Trophoblast cell (in vitro differentiated cells and primary cell): ENCODE measurements at regions not wholly inside any gene's neighbourhood (a gene's known extent, or its start where the extent isn't known, plus 50 kb on each side); places are given as distances from the start of the nearest gene placed in this dataset.
"Not testable (repeated sequence)": the region's sequence is repeated elsewhere in the genome, so short reads cannot be mapped to it uniquely, and the experiment has no call there.

Source experiments
- DNase-seq, 2 donors: peaks; one replicate each; pipeline ENCODE4 v3.0.0-alpha.2; 2016
- H2AFZ ChIP-seq: 2 replicates; pipeline ENCODE4 v1.6.1; 2013; ENCODE audit warnings: low read length, moderate library complexity, mild to moderate bottlenecking; ENCODE audit not compliant: insufficient read depth, poor library complexity
- H2AK5ac ChIP-seq: 2 replicates; pipeline ENCODE4 v1.6.1; 2013; ENCODE audit warnings: mild to moderate bottlenecking, low read length
- H2BK120ac ChIP-seq: 2 replicates; pipeline ENCODE4 v1.6.1; 2013; ENCODE audit warnings: low read length, mild to moderate bottlenecking, moderate library complexity; ENCODE audit not compliant: insufficient read depth, poor library complexity
- H2BK12ac ChIP-seq: 2 replicates; pipeline ENCODE4 v1.6.1; 2013; ENCODE audit warnings: mild to moderate bottlenecking, low read length, moderate library complexity
- H2BK5ac ChIP-seq: 2 replicates; pipeline ENCODE4 v1.6.1; 2013; ENCODE audit warnings: low read length, low read depth, moderate library complexity, mild to moderate bottlenecking; ENCODE audit not compliant: poor library complexity
- H3K14ac ChIP-seq: 2 replicates; pipeline ENCODE4 v1.6.1; 2013; ENCODE audit warnings: mild to moderate bottlenecking, low read length
- H3K18ac ChIP-seq: 2 replicates; pipeline ENCODE4 v1.6.1; 2013; ENCODE audit warnings: mild to moderate bottlenecking, low read length
- H3K23ac ChIP-seq: 2 replicates; pipeline ENCODE4 v1.6.1; 2013; ENCODE audit warnings: low read length
- H3K27ac ChIP-seq: 2 replicates; pipeline ENCODE4 v1.5.1; 2013; ENCODE audit warnings: low read depth, mild to moderate bottlenecking, inconsistent platforms, low read length, moderate library complexity
- H3K27me3 ChIP-seq: 2 replicates; pipeline ENCODE4 v1.6.1; 2013; ENCODE audit warnings: inconsistent platforms, mild to moderate bottlenecking, low read length, moderate library complexity; ENCODE audit not compliant: insufficient read depth
- H3K36me3 ChIP-seq, 2 experiments: 1 replicate in 1 of 2; 2 replicates in 1 of 2; pipeline ENCODE4 v1.6.1; 2013; ENCODE audit warnings: low read length in 2 of 2, mild to moderate bottlenecking in 2 of 2, moderate library complexity in 1 of 2; ENCODE audit not compliant: insufficient read depth in 2 of 2, control insufficient read depth in 1 of 2
- H3K4ac ChIP-seq: 2 replicates; pipeline ENCODE4 v1.6.1; 2013; ENCODE audit warnings: low read depth, mild to moderate bottlenecking, low read length, moderate library complexity
- H3K4me1 ChIP-seq, 2 experiments: 1 replicate in 1 of 2; 2 replicates in 1 of 2; pipeline ENCODE4 v1.6.1; 2013; ENCODE audit warnings: low read length in 2 of 2, mild to moderate bottlenecking in 2 of 2, moderate library complexity in 1 of 2; ENCODE audit not compliant: insufficient read depth in 2 of 2, control insufficient read depth in 1 of 2
- H3K4me2 ChIP-seq: 2 replicates; pipeline ENCODE4 v1.6.1; 2013; ENCODE audit warnings: inconsistent platforms, mild to moderate bottlenecking, low read length, moderate library complexity
- H3K4me3 ChIP-seq: 2 replicates; pipeline ENCODE4 v1.5.1; 2013; ENCODE audit warnings: mild to moderate bottlenecking, low read depth, low read length, inconsistent platforms
- H3K79me1 ChIP-seq: one replicate; pipeline ENCODE4 v1.6.1; 2013; ENCODE audit warnings: low read length
- H3K79me2 ChIP-seq: 2 replicates; pipeline ENCODE4 v1.6.1; 2013; ENCODE audit warnings: low read length, mild to moderate bottlenecking; ENCODE audit not compliant: control insufficient read depth, insufficient read depth, poor library complexity
- H3K9ac ChIP-seq: 2 replicates; pipeline ENCODE4 v1.6.1; 2013; ENCODE audit warnings: mild to moderate bottlenecking, low read length
- H3K9me3 ChIP-seq: 2 replicates; pipeline ENCODE4 v1.6.1; 2013; ENCODE audit warnings: low read depth, mild to moderate bottlenecking, control low read depth, inconsistent platforms, low read length; ENCODE audit not compliant: insufficient read depth
- H4K12ac ChIP-seq: 2 replicates; pipeline ENCODE4 v1.6.1; 2013; ENCODE audit warnings: low read depth, mild to moderate bottlenecking, low read length, moderate library complexity
- H4K8ac ChIP-seq: 2 replicates; pipeline ENCODE4 v1.6.1; 2013; ENCODE audit warnings: low read depth, mild to moderate bottlenecking, low read length, moderate library complexity
- H4K91ac ChIP-seq: one replicate; pipeline ENCODE4 v1.6.1; 2013; ENCODE audit warnings: low read depth, mild to moderate bottlenecking, low read length, moderate library complexity
- WGBS: extraction: QIAGEN DNeasy Blood & Tissue Kit; methylation state at CpG from one replicate; pipeline ENCODE4 v1.1.7; 2013; ENCODE audit warnings: missing lambda C conversion rate; ENCODE audit not compliant: insufficient read length, insufficient coverage; ENCODE audit errors: extremely low coverage; 5-methylcytosine and 5-hydroxymethylcytosine counted together

DNA sequence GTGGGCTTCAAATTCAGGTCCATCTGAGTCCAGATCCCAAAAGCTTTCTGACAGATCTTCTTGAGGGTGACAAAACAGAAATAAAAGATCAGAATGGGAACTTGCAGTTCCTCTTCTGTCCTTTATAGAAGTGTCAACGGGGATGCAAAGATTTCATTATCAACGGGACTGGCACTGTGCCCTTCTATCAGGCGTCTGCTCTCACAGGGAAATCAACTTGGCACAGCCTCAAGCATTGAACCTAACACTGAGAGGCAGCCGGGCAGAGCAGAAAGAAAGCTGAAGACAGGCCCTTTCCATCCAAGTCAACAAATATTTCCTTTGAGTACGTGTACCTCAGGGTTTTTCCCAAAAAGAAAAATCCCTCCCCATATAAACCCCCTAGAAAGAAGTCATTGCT is 136.4 kb upstream of the RRN3 start:
- not testable (repeated sequence) for H3K4me2 ChIP-seq, H2AK5ac ChIP-seq, H4K8ac ChIP-seq, H2AFZ ChIP-seq, H2BK12ac ChIP-seq, H4K12ac ChIP-seq, H3K9ac ChIP-seq, H4K91ac ChIP-seq, H2BK5ac ChIP-seq, H3K18ac ChIP-seq, H3K14ac ChIP-seq, H3K4me1 ChIP-seq, H3K27ac ChIP-seq, H3K79me2 ChIP-seq, H3K27me3 ChIP-seq, H3K79me1 ChIP-seq, H3K4ac ChIP-seq, H3K4me3 ChIP-seq, H3K9me3 ChIP-seq, H3K36me3 ChIP-seq, H2BK120ac ChIP-seq, DNase-seq, H3K23ac ChIP-seq
- WGBS = no CpG with 5 or more reads among the region's 5 CpGs

- H2AK5ac ChIP-seq, H3K27me3 ChIP-seq, H3K36me3 ChIP-seq, H2BK5ac ChIP-seq, H2BK120ac ChIP-seq, H4K91ac ChIP-seq, H4K12ac ChIP-seq, H2BK12ac ChIP-seq, H3K79me1 ChIP-seq, DNase-seq, H3K9ac ChIP-seq, H3K14ac ChIP-seq, H3K9me3 ChIP-seq, H3K18ac ChIP-seq, H2AFZ ChIP-seq, H3K23ac ChIP-seq, H3K4ac ChIP-seq, H3K4me1 ChIP-seq, H4K8ac ChIP-seq, H3K79me2 ChIP-seq, H3K27ac ChIP-seq, H3K4me2 ChIP-seq, H3K4me3 ChIP-seq: not testable (repeated sequence)
- no CpG with 5 or more reads among the region's 2 CpGs for WGBS
Measured at GRCh38 chr16:15229661-15230060, 135.6 kb upstream of the RRN3 start.

DNA sequence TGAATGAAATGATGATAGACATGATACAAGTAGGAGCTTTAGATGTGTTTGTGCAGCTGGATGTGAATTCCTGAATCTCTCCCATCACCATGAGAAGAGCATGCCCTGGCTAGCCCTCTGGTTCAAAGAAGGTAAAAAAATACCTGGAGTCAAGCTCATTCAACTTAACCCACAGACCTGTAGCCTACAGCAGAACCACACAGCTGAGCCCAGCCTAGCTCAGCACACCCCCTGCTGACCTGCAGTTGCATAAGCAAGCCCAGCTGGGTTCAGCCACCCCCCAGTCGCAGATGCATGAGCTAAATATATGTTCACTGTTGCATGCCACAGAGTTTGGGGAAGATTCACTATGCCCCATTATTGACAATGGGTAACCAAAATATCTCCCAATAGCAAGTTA is 130.6 kb upstream of the RRN3 start:
- H3K14ac ChIP-seq, H2AFZ ChIP-seq, H3K23ac ChIP-seq, H3K18ac ChIP-seq, H3K4me1 ChIP-seq, H2BK5ac ChIP-seq, H4K12ac ChIP-seq, DNase-seq, H3K79me2 ChIP-seq, H3K4me2 ChIP-seq, H3K36me3 ChIP-seq, H3K9ac ChIP-seq, H3K9me3 ChIP-seq, H3K79me1 ChIP-seq, H2AK5ac ChIP-seq, H4K91ac ChIP-seq, H3K27me3 ChIP-seq, H2BK12ac ChIP-seq, H2BK120ac ChIP-seq, H3K4ac ChIP-seq, H4K8ac ChIP-seq, H3K4me3 ChIP-seq, H3K27ac ChIP-seq: not testable (repeated sequence)
- no CpG with 5 or more reads among the region's 1 CpG for WGBS

DNA sequence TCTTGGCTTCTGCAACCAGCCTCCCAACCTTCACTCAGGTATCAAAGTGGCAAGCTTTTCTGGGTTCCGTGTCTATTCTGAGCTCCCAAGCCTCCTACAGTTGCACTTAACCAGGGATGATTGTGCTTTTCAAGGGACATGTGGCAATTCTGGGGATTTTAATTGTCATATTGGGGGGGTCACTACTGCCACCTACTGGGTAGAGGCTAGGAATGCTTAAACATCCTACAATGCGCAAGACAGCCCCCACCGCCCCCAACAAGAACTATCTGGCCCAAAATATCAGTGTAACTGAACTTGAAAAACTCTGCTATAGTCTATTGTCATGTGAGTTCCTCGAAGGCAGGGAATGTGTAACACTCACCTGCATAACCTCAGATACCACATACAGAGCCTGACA is 129.3 kb upstream of the RRN3 start:
- H3K23ac ChIP-seq, H3K4me2 ChIP-seq, H2BK5ac ChIP-seq, H3K36me3 ChIP-seq, H3K79me2 ChIP-seq, H3K9me3 ChIP-seq, H4K91ac ChIP-seq, H3K4me1 ChIP-seq, H4K12ac ChIP-seq, DNase-seq, H2AK5ac ChIP-seq, H3K27ac ChIP-seq, H3K4me3 ChIP-seq, H3K27me3 ChIP-seq, H2BK12ac ChIP-seq, H3K4ac ChIP-seq, H2BK120ac ChIP-seq, H3K14ac ChIP-seq, H3K79me1 ChIP-seq, H3K9ac ChIP-seq, H4K8ac ChIP-seq, H3K18ac ChIP-seq, H2AFZ ChIP-seq: not testable (repeated sequence)
- no CpG with 5 or more reads among the region's 4 CpGs for WGBS
